SK-N-SH (cell line): ENCODE measurements at regions not wholly inside any gene's neighbourhood (a gene's known extent, or its start where the extent isn't known, plus 50 kb on each side); places are given as distances from the start of the nearest gene placed in this dataset.

Experiments used
- CTCF ChIA-PET: fragments of 300-600, 350-600 bp; formaldehyde crosslinking; extraction: SDS; loops from one replicate; lab custom pipeline; 2021; lab: Yijun Ruan, JAX
- POLR2A ChIA-PET: fragments of 350-600 bp; sonication (Branson Sonifier 250); formaldehyde crosslinking; extraction: SDS; loops from one replicate; lab custom pipeline; 2020; ENCODE audit warnings: antibody characterized with exemption, inconsistent platforms; lab: Yijun Ruan, JAX
- DNase-seq: peaks from one replicate; pipeline ENCODE4 v3.0.0; 2012
- H2AFZ ChIP-seq: fragments of 200-600 bp; sonication (generic); 2 replicates; pipeline ENCODE4 v1.8.1; 2016; ENCODE audit warnings: antibody characterized with exemption, mild to moderate bottlenecking, low read depth
- H3F3A ChIP-seq: fragments of 200-600 bp; sonication (generic); replicated peaks from 2 replicates; pipeline ENCODE3; 2016; ENCODE audit warnings: antibody characterized with exemption, mild to moderate bottlenecking; ENCODE audit not compliant: insufficient read depth
- H3K27ac ChIP-seq, 2 experiments: fragments of 200-500 bp in 1 of 2; fragments of 200-600 bp in 1 of 2; sonication (Bioruptor generic) in 1 of 2; sonication (generic), shearing (Covaris generic) in 1 of 2; 2 replicates each; pipeline versions ENCODE4 v1.5.1 to v1.6.1; 2014 to 2016; ENCODE audit warnings: low read depth in 2 of 2, inconsistent platforms in 1 of 2, low read length in 1 of 2, mild to moderate bottlenecking in 1 of 2, mixed read lengths in 1 of 2
- H3K27me3 ChIP-seq: fragments of 200-600 bp; sonication (generic), shearing (Covaris generic); 2 replicates; pipeline ENCODE4 v1.6.1; 2016; ENCODE audit warnings: mixed run types; ENCODE audit not compliant: insufficient read depth
- H3K36me3 ChIP-seq, 2 experiments: fragments of 200-500 bp in 1 of 2; fragments of 200-600 bp in 1 of 2; sonication (Bioruptor generic) in 1 of 2; sonication (generic) in 1 of 2; replicated peaks in 1 of 2; 2 replicates each; pipeline versions ENCODE3 to v1.5.1; 2014 to 2016; ENCODE audit warnings: low read length in 1 of 2, mild to moderate bottlenecking in 1 of 2; ENCODE audit not compliant: insufficient read depth in 2 of 2, control insufficient read depth in 1 of 2
- H3K4me1 ChIP-seq, 2 experiments: fragments of 200-500 bp in 1 of 2; fragments of 200-600 bp in 1 of 2; sonication (Bioruptor generic) in 1 of 2; sonication (generic), shearing (Covaris generic) in 1 of 2; 2 replicates each; pipeline versions ENCODE4 v1.5.1 to v1.6.1; 2014 to 2016; ENCODE audit warnings: low read depth in 1 of 2, low read length in 1 of 2, mixed run types in 1 of 2; ENCODE audit not compliant: insufficient read depth in 2 of 2, control insufficient read depth in 1 of 2
- H3K4me2 ChIP-seq: fragments of 200-600 bp; sonication (generic), shearing (Covaris generic); 2 replicates; pipeline ENCODE4 v1.6.1; 2017; ENCODE audit warnings: mixed run types
- H3K4me3 ChIP-seq, 2 experiments: fragments of 200-500 bp in 1 of 2; fragments of 200-600 bp in 1 of 2; sonication (Bioruptor generic) in 1 of 2; sonication (generic), shearing (Covaris generic) in 1 of 2; 2 replicates each; pipeline versions ENCODE4 v1.5.1 to v1.8.1; 2014 to 2016; ENCODE audit warnings: low read depth in 2 of 2, inconsistent platforms in 1 of 2, low read length in 1 of 2, mild to moderate bottlenecking in 1 of 2, mixed read lengths in 1 of 2, moderate library complexity in 1 of 2
- H3K79me2 ChIP-seq: fragments of 200-600 bp; sonication (generic); 2 replicates; pipeline ENCODE4 v1.8.1; 2017; ENCODE audit warnings: mild to moderate bottlenecking; ENCODE audit not compliant: insufficient read depth
- H3K9ac ChIP-seq: fragments of 200-600 bp; sonication (generic); 2 replicates; pipeline ENCODE4 v1.6.1; 2017; ENCODE audit warnings: mixed run types
- H3K9me2 ChIP-seq: fragments of 200-600 bp; sonication (generic); 2 replicates; pipeline ENCODE4 v1.6.1; 2017; ENCODE audit warnings: mixed run types
- H3K9me3 ChIP-seq: fragments of 200-600 bp; sonication (generic); 2 replicates; pipeline ENCODE4 v1.6.1; 2017; ENCODE audit warnings: mixed run types, mild to moderate bottlenecking, moderate library complexity
- H4K20me1 ChIP-seq: fragments of 200-600 bp; sonication (generic); 2 replicates; pipeline ENCODE4 v1.6.1; 2017; ENCODE audit warnings: mild to moderate bottlenecking, mixed run types; ENCODE audit not compliant: insufficient read depth
- CTCF ChIP-seq: fragments of 200-600 bp; sonication (generic); IDR thresholded peaks from 2 replicates; pipeline ENCODE4 v1.6.1; 2017; ENCODE audit warnings: antibody characterized with exemption, mild to moderate bottlenecking, moderate library complexity
- ELF1 ChIP-seq: IDR thresholded peaks from 2 replicates; pipeline ENCODE4 v1.4.0; 2012
- GABPA ChIP-seq: IDR thresholded peaks from 2 replicates; pipeline ENCODE4 v1.4.0; 2012; ENCODE audit warnings: low read depth, mild to moderate bottlenecking
- JUND ChIP-seq: IDR thresholded peaks from 2 replicates; pipeline ENCODE4 v1.4.0; 2012
- MXI1 ChIP-seq: IDR thresholded peaks from 2 replicates; pipeline ENCODE4 v1.6.1; 2012; ENCODE audit warnings: mild to moderate bottlenecking, low read depth, low read length, improper control_type of control experiment
- NFIC ChIP-seq: IDR thresholded peaks from 2 replicates; pipeline ENCODE4 v1.4.0; 2012; ENCODE audit warnings: borderline replicate concordance
- NRF1 ChIP-seq: IDR thresholded peaks from 2 replicates; pipeline ENCODE4 v1.6.1; 2012; ENCODE audit warnings: low read depth, mild to moderate bottlenecking, low read length
- PBX3 ChIP-seq: IDR thresholded peaks from 2 replicates; pipeline ENCODE4; 2012
- POLR2AphosphoS5 ChIP-seq: IDR thresholded peaks from 2 replicates; pipeline ENCODE4 v1.6.1; 2012; ENCODE audit warnings: low read depth, low read length
- RCOR1 ChIP-seq: fragments of 150-350 bp; IDR thresholded peaks from 2 replicates; pipeline ENCODE4 v1.6.1; 2017; ENCODE audit warnings: antibody characterized with exemption, low read length
- SIN3A ChIP-seq: IDR thresholded peaks from 2 replicates; pipeline ENCODE4 v1.6.1; 2012; ENCODE audit warnings: low read depth, mild to moderate bottlenecking, low read length, moderate library complexity, borderline replicate concordance
- TCF12 ChIP-seq: IDR thresholded peaks from 2 replicates; pipeline ENCODE4 v1.4.0; 2012
- TEAD4 ChIP-seq: IDR thresholded peaks from 2 replicates; pipeline ENCODE4 v1.4.0; 2012; ENCODE audit warnings: mild to moderate bottlenecking, borderline replicate concordance; ENCODE audit not compliant: insufficient read depth
- WGBS: methylation state at CpG from one replicate; pipeline ENCODE4 v1.1.6; 2017; ENCODE audit warnings: low lambda C conversion rate; 5-methylcytosine and 5-hydroxymethylcytosine counted together
- TF ChIP-seq, protein P1 (sequence below): fragments of 150-350 bp; IDR thresholded peaks from 2 replicates; pipeline ENCODE4 v1.6.1; 2017; ENCODE audit warnings: antibody characterized with exemption, low read length, low read depth, borderline replicate concordance
- TF ChIP-seq, protein P2 (sequence below): IDR thresholded peaks from 2 replicates; pipeline ENCODE4 v1.4.0; 2012; ENCODE audit warnings: low read depth
- TF ChIP-seq, protein P3 (sequence below): fragments of 150-350 bp; IDR thresholded peaks from 2 replicates; pipeline ENCODE4 v1.6.1; 2016; ENCODE audit warnings: mild to moderate bottlenecking, low read depth, low read length
- TF ChIP-seq, protein P4 (sequence below): IDR thresholded peaks from 2 replicates; pipeline ENCODE4 v1.4.0; 2012; ENCODE audit warnings: low read depth, borderline replicate concordance

DNA sequence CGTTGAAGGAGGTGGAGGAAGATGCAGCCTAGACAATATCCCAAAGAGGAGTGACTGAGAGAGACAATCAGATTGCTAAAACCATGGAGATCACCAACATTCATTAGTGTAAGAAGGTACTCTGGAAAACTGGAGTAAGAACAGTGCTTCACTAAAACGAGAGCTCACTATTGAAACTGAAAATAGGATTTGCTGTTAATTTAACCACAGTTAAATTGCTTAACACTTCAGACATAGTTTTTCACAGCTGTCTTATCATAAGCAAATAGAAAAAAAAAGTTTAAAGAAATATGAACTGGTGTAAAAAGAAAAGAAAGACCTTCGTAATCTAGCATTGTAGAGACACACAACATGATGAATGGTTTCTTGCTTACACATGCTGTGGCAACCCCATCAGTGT is 1049.8 kb upstream of the CHAC2 start:
- Histone ChIP-seq H3K9ac (no peak overlapping the region), H3K4me2 (no peak overlapping the region), H3K9me3 (no peaks in the 10 kb centered on the region), H3K27me3 (no peaks in the 10 kb centered on the region), H2AFZ (no peak overlapping the region), H3F3A (no peaks in the 10 kb centered on the region), H3K4me1 (no peaks in the 10 kb centered on the region), H3K9me2 (no peaks in the 10 kb centered on the region), H3K27ac (no peak overlapping the region), H3K4me3 (no peak overlapping the region), H3K79me2 (no peaks in the 10 kb centered on the region), H4K20me1 (no peaks in the 10 kb centered on the region), H3K36me3 (no peaks in the 10 kb centered on the region)
- DNase-seq, result no peak
- TF ChIP-seq NFIC (no peak), MXI1 (no peak), JUND (no peak), PBX3 (no peak), RCOR1 (no peak), SIN3A (no peak), TEAD4 (no peak), NRF1 (no peak), CTCF (no peak), GABPA (no peak), ELF1 (no peak), TCF12 (no peak), POLR2AphosphoS5 (no peak)
- TF ChIP-seq, protein P1, sequence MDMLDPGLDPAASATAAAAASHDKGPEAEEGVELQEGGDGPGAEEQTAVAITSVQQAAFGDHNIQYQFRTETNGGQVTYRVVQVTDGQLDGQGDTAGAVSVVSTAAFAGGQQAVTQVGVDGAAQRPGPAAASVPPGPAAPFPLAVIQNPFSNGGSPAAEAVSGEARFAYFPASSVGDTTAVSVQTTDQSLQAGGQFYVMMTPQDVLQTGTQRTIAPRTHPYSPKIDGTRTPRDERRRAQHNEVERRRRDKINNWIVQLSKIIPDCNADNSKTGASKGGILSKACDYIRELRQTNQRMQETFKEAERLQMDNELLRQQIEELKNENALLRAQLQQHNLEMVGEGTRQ, result no peak
- TF ChIP-seq, protein P2, sequence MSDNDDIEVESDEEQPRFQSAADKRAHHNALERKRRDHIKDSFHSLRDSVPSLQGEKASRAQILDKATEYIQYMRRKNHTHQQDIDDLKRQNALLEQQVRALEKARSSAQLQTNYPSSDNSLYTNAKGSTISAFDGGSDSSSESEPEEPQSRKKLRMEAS, result no peak
- TF ChIP-seq, protein P3, sequence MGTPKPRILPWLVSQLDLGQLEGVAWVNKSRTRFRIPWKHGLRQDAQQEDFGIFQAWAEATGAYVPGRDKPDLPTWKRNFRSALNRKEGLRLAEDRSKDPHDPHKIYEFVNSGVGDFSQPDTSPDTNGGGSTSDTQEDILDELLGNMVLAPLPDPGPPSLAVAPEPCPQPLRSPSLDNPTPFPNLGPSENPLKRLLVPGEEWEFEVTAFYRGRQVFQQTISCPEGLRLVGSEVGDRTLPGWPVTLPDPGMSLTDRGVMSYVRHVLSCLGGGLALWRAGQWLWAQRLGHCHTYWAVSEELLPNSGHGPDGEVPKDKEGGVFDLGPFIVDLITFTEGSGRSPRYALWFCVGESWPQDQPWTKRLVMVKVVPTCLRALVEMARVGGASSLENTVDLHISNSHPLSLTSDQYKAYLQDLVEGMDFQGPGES, result no peak
- TF ChIP-seq, protein P4, sequence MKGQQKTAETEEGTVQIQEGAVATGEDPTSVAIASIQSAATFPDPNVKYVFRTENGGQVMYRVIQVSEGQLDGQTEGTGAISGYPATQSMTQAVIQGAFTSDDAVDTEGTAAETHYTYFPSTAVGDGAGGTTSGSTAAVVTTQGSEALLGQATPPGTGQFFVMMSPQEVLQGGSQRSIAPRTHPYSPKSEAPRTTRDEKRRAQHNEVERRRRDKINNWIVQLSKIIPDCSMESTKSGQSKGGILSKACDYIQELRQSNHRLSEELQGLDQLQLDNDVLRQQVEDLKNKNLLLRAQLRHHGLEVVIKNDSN, result no peak
- CTCF ChIA-PET, result no interaction called here
- 2% methylated on average over 3 of the region's 3 CpGs for WGBS
- POLR2A ChIA-PET, result no interaction called here
